ENCODE measurements at regions not wholly inside any gene's neighbourhood (a gene's known extent, or its start where the extent isn't known, plus 50 kb on each side); places are given as distances from the start of the nearest gene placed in this dataset.

- DNase-seq (ENCODE audit: low spot score): no peak
Measured at GRCh38 chr2:15779381-15780041, 160.8 kb upstream of the MYCN start.

GRCh38 chr2:15780234-15780633 lies 160.1 kb upstream of the MYCN start:
- DNase-seq (ENCODE audit: low spot score): no peak

GRCh38 chr2:15780912-15781574 lies 159.3 kb upstream of the MYCN start:
- no peak for DNase-seq (ENCODE audit: low spot score)

GRCh38 chr2:15782009-15782751 lies 158.2 kb upstream of the MYCN start:
- DNase-seq (ENCODE audit: low spot score): no peak

GRCh38 chr2:15782769-15783294 lies 157.5 kb upstream of the MYCN start:
- no peak for DNase-seq (ENCODE audit: low spot score)

- DNase-seq (ENCODE audit: low spot score): no peak
Measured at GRCh38 chr2:15783489-15783888, 156.9 kb upstream of the MYCN start.

- no peak for DNase-seq (ENCODE audit: low spot score)
Measured at GRCh38 chr2:15784106-15784885, 156.1 kb upstream of the MYCN start.

GRCh38 chr2:15784886-15785801 lies 155.2 kb upstream of the MYCN start:
- DNase-seq (ENCODE audit: low spot score): no peak

GRCh38 chr2:15786003-15786654 lies 154.2 kb upstream of the MYCN start:
- no peak for DNase-seq (ENCODE audit: low spot score)

- DNase-seq (ENCODE audit: low spot score): no peak
Measured at GRCh38 chr2:15786901-15787300, 153.4 kb upstream of the MYCN start.

- DNase-seq (ENCODE audit: low spot score): no peak
Measured at GRCh38 chr2:15787535-15788454, 152.6 kb upstream of the MYCN start.

- DNase-seq (ENCODE audit: low spot score): no peak
Measured at GRCh38 chr2:15788455-15788829, 151.9 kb upstream of the MYCN start.

GRCh38 chr2:15788830-15789229 lies 151.5 kb upstream of the MYCN start:
- no peak for DNase-seq (ENCODE audit: low spot score)

- no peak for DNase-seq (ENCODE audit: low spot score)
Measured at GRCh38 chr2:15789381-15790062, 150.8 kb upstream of the MYCN start.

- DNase-seq (ENCODE audit: low spot score): no peak
Measured at GRCh38 chr2:15790326-15790725, 150.0 kb upstream of the MYCN start.

GRCh38 chr2:15790838-15791237 lies 149.5 kb upstream of the MYCN start:
- no peak for DNase-seq (ENCODE audit: low spot score)

GRCh38 chr2:15791294-15791693 lies 149.1 kb upstream of the MYCN start:
- DNase-seq (ENCODE audit: low spot score): no peak

- DNase-seq (ENCODE audit: low spot score): no peak
Measured at GRCh38 chr2:15792331-15792730, 148.0 kb upstream of the MYCN start.
